ENCODE measurements at regions not wholly inside any gene's neighbourhood (a gene's known extent, or its start where the extent isn't known, plus 50 kb on each side); places are given as distances from the start of the nearest gene placed in this dataset.

DNA sequence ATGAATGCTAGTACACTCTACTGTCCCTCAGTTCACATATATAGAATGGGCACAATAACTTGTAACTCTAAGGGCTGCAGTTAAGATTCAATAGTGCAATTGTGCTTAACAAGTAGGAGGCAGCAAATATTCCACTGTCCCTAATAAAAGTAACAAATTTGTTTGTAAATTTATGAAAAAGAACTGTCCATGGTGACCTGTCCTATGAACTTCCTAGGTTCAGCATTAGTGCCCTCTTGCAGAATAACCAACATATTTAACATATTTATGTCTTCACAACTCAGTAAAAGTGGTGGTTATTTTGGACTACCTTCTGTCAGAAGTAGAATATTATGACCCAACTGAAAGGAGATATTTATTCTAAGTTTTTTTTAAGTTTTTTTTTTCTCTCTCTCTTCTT lies 327.8 kb downstream of the CENPW start:
- no peak for TF ChIP-seq CTCF (IDR thresholded peaks at IDR 0.05)

DNA sequence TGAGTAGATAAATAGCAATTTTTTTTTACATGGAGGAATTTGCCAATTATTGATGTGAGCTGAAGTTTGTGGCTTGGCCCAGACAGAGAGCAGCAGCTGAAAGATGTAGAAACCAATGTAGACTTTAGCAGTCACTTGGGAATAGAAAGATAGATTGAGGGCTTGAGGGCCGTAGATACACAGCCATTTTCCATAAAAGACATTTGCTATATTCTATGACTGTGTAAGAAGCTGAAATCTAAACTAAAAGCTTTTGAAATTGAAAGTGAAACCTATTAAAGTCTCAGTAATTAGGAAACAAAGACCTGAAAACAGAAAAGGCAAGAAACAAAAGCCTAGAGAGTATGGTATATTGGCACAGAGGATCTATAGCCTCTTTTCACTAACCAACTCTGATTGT lies 332.7 kb downstream of the CENPW start:
- no peak for TF ChIP-seq CTCF (IDR thresholded peaks at IDR 0.05)

- TF ChIP-seq CTCF (IDR thresholded peaks at IDR 0.05) = no peak
These were observed 342.5 kb downstream of the CENPW start for GRCh38 chr6:126682440-126682839.

GRCh38 chr6:126685182-126685581 lies 345.3 kb downstream of the CENPW start:
- no peak for TF ChIP-seq CTCF (IDR thresholded peaks at IDR 0.05)

GRCh38 chr6:126696921-126697693 lies 357.2 kb downstream of the CENPW start:
- no peak for TF ChIP-seq CTCF (IDR thresholded peaks at IDR 0.05)

- no peak for TF ChIP-seq CTCF (IDR thresholded peaks at IDR 0.05)
These were observed 358.9 kb downstream of the CENPW start for GRCh38 chr6:126698732-126699240.

- TF ChIP-seq CTCF (IDR thresholded peaks at IDR 0.05) = no peak
These were observed 362.0 kb downstream of the CENPW start for GRCh38 chr6:126701676-126702560.

Measured in LNCAP (cell line).